RWPE2 (cell line): ENCODE measurements at regions not wholly inside any gene's neighbourhood (a gene's known extent, or its start where the extent isn't known, plus 50 kb on each side); places are given as distances from the start of the nearest gene placed in this dataset.
"Not testable (repeated sequence)": the region's sequence is repeated elsewhere in the genome, so short reads cannot be mapped to it uniquely, and the experiment has no call there.

Source experiments
- ATAC-seq: fragments of 200-7000 bp; cut with Tn5 transposase; 3 replicates; pipeline ENCODE4 v1.9.1; 2021; ENCODE audit warnings: low read depth
- DNase-seq: peaks from one replicate; pipeline ENCODE4 v3.0.0-alpha.2; 2020; ENCODE audit warnings: low spot score
- H3K27ac ChIP-seq: fragments of 450-650 bp; 2 replicates; pipeline ENCODE4 v1.5.1; 2017; ENCODE audit warnings: mild to moderate bottlenecking; ENCODE audit not compliant: poor library complexity, severe bottlenecking
- H3K27me3 ChIP-seq: fragments of 250-450 bp; sonication (Bioruptor Pico); 2 replicates; pipeline ENCODE4 v1.5.1; 2021; ENCODE audit warnings: mild to moderate bottlenecking, moderate library complexity; ENCODE audit not compliant: insufficient read depth, poor library complexity, severe bottlenecking
- H3K36me3 ChIP-seq: fragments of 250-450 bp; sonication (Bioruptor Pico); 2 replicates; pipeline ENCODE4 v1.5.1; 2020; ENCODE audit warnings: low read depth, mild to moderate bottlenecking, moderate library complexity
- H3K4me1 ChIP-seq: fragments of 250-450 bp; sonication (Bioruptor Pico); 2 replicates; pipeline ENCODE4 v1.5.1; 2021; ENCODE audit warnings: mild to moderate bottlenecking, moderate library complexity; ENCODE audit not compliant: insufficient read depth, poor library complexity, severe bottlenecking
- H3K4me3 ChIP-seq: fragments of 250-450 bp; sonication (Bioruptor Pico); 2 replicates; pipeline ENCODE4 v1.5.1; 2021; ENCODE audit warnings: mild to moderate bottlenecking, moderate library complexity; ENCODE audit not compliant: severe bottlenecking
- H3K9me3 ChIP-seq: fragments of 250-450 bp; sonication (Bioruptor Pico); 2 replicates; pipeline ENCODE4 v1.5.1; 2021; ENCODE audit warnings: mild to moderate bottlenecking, moderate library complexity; ENCODE audit not compliant: severe bottlenecking
- CTCF ChIP-seq: fragments of 450-650 bp; IDR thresholded peaks from one replicate; pipeline ENCODE4 v1.5.1; 2017; ENCODE audit warnings: mild to moderate bottlenecking, moderate library complexity; ENCODE audit not compliant: poor library complexity, severe bottlenecking

- no peaks in the 10 kb centered on the region for H3K4me1 ChIP-seq
- no peak overlapping the region for H3K4me3 ChIP-seq
- DNase-seq: no peak
- H3K27ac ChIP-seq: no peak overlapping the region
- H3K27me3 ChIP-seq: no peaks in the 10 kb centered on the region
- no peaks in the 10 kb centered on the region for H3K9me3 ChIP-seq
- TF ChIP-seq CTCF: no peak
- ATAC-seq: no peak
- no peaks in the 10 kb centered on the region for H3K36me3 ChIP-seq
These were observed 262.2 kb upstream of the MGAT5 start for GRCh38 chr2:133991606-133992168.

DNA sequence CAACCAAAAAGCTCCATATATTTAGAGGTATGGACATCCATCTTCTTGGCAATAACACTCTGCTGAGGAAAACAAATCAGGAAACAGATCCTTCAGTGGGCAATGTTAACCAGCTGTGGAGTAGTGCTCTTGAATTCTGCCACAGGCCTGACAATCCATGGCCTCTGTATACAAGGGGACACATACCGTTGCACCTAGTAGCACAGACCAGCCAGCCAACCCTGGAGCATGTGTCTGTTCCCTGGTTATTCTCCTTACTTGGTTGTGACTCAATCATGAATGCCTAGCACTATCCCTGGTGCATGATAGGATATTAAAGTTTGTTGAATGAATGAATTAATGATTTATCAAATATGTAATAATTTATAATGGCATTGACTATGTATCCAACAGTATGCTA is 261.4 kb upstream of the MGAT5 start:
- no peaks in the 10 kb centered on the region for H3K9me3 ChIP-seq
- H3K36me3 ChIP-seq: no peaks in the 10 kb centered on the region
- H3K4me3 ChIP-seq: no peak overlapping the region
- no peak overlapping the region for H3K27ac ChIP-seq
- H3K4me1 ChIP-seq: no peaks in the 10 kb centered on the region
- no peak for TF ChIP-seq CTCF
- ATAC-seq (no peak), DNase-seq (no peak)
- no peaks in the 10 kb centered on the region for H3K27me3 ChIP-seq

GRCh38 chr2:133993160-133993559 is 260.7 kb upstream of the MGAT5 start:
- Histone ChIP-seq H3K36me3 (no peaks in the 10 kb centered on the region), H3K27me3 (no peaks in the 10 kb centered on the region), H3K4me1 (no peaks in the 10 kb centered on the region), H3K4me3 (no peak overlapping the region), H3K27ac (no peak overlapping the region), H3K9me3 (no peaks in the 10 kb centered on the region)
- ATAC-seq (no peak), DNase-seq (no peak)
- TF ChIP-seq CTCF: no peak

GRCh38 chr2:133998726-133999125 is 255.1 kb upstream of the MGAT5 start:
- not testable (repeated sequence) for H3K4me3 ChIP-seq, H3K9me3 ChIP-seq, H3K4me1 ChIP-seq, H3K36me3 ChIP-seq, H3K27me3 ChIP-seq, DNase-seq, H3K27ac ChIP-seq
- peak; percentile 71 for ATAC-seq

DNA sequence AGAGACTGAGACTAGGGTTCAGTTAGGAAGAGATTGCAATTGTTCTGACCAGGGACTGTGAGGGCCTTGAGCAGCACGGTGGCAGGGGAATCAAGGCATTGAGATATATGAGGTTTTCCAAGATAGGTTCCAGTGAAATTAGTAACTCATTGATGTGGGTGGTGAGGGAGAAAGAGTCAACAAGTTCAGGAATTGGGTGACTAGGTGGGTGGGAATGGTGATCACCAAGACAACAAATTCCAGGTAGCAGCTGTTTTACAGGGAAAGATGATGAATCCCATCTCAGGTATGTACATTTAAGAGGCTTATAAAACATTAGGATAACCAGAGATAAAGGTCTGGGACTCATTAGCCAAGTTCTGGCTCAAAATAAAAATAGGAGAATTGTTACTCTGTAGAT is 251.5 kb upstream of the MGAT5 start:
- DNase-seq (no peak), ATAC-seq (peak; percentile 86)
- no peaks in the 10 kb centered on the region for H3K36me3 ChIP-seq
- H3K27ac ChIP-seq: no peak overlapping the region
- no peaks in the 10 kb centered on the region for H3K27me3 ChIP-seq
- no peaks in the 10 kb centered on the region for H3K9me3 ChIP-seq
- no peak overlapping the region for H3K4me3 ChIP-seq
- TF ChIP-seq CTCF: no peak
- H3K4me1 ChIP-seq: no peaks in the 10 kb centered on the region
